ENCODE measurements at regions not wholly inside any gene's neighbourhood (a gene's known extent, or its start where the extent isn't known, plus 50 kb on each side); places are given as distances from the start of the nearest gene placed in this dataset.

GRCh38 chr22:48591286-48592065, 1236.2 kb downstream of the BRD1 start:
- ChIA-PET CTCF (no interaction called here), RAD21 (ENCODE audit: low non-redundant PET in 1 of 2, low total read pairs in 2 of 2, uncharacterized antibody in 2 of 2, unreplicated experiment in 2 of 2) (no interaction called here), POLR2A (no interaction called here)
- Histone ChIP-seq H4K20me1 (ENCODE audit: insufficient read depth) (no peaks in the 10 kb centered on the region), H3K4me2 (ENCODE audit: low read length) (no peak overlapping the region), H3K9me3 (ENCODE audit: control insufficient read depth in 1 of 2, insufficient read depth in 1 of 2, low read depth in 1 of 2, low read length in 2 of 2) (no peaks in the 10 kb centered on the region), H3K9ac (ENCODE audit: low read length) (no peak overlapping the region), H3K9me2 (ENCODE audit: insufficient read depth) (no peaks in the 10 kb centered on the region), H3K36me3 (ENCODE audit: control insufficient read depth in 1 of 2, insufficient read depth in 2 of 2, low read length in 2 of 2) (no peaks in the 10 kb centered on the region), H3K4me1 (ENCODE audit: control insufficient read depth in 1 of 2, insufficient read depth in 2 of 2, low read length in 2 of 2) (no peaks in the 10 kb centered on the region), H2AFZ (ENCODE audit: low read depth, low read length, poor library complexity, severe bottlenecking) (no peak overlapping the region), H3K27me3 (ENCODE audit: insufficient read depth, low read length) (no peaks in the 10 kb centered on the region), H3K79me2 (ENCODE audit: insufficient read depth, low read length) (no peaks in the 10 kb centered on the region), H3K27ac (ENCODE audit: low read depth, low read length) (no peak overlapping the region), H3K4me3 (replicated peaks in 1 of 2; ENCODE audit: low read depth in 1 of 2, low read length in 2 of 2) (no peak overlapping the region)
- DNase-seq (ENCODE audit: low read depth, low spot score) (no peak), ATAC-seq (no peak)
- intact Hi-C loops (cut with micrococcal nuclease): no loop called here
- TF ChIP-seq ATF3 (IDR thresholded peaks at IDR 0.05) (no peak), SRF (IDR thresholded peaks at IDR 0.05; ENCODE audit: low read depth) (no peak), ZBTB33 (IDR thresholded peaks at IDR 0.05; ENCODE audit: extremely low read depth, insufficient replicate concordance, low read length) (no peak), ZFX (IDR thresholded peaks at IDR 0.05) (no peak), CBX3 (IDR thresholded peaks at IDR 0.05; ENCODE audit: low read depth) (no peak), REST (IDR thresholded peaks at IDR 0.05; ENCODE audit: low read depth) (no peak), ZNF274 (IDR thresholded peaks at IDR 0.05; ENCODE audit: low read depth, low read length) (no peak), SP1 (IDR thresholded peaks at IDR 0.05; ENCODE audit: low read depth) (no peak), EGR1 (IDR thresholded peaks at IDR 0.05; ENCODE audit: low read depth) (no peak), RAD21 (IDR thresholded peaks at IDR 0.05; ENCODE audit: low read depth) (no peak), EZH2 (IDR thresholded peaks at IDR 0.05) (no peak)
- no TSS peak for BruUV-seq (replicated peaks)
